Peyer's patch (tissue), 4 donors: ENCODE measurements at regions not wholly inside any gene's neighbourhood (a gene's known extent, or its start where the extent isn't known, plus 50 kb on each side); places are given as distances from the start of the nearest gene placed in this dataset.

Experiments used
- CTCF ChIP-seq, 6 experiments: fragments of 450-650 bp in 4 of 6; fragments of 200-600 bp in 2 of 6; sonication (generic) in 1 of 6; IDR thresholded peaks; one replicate each; pipeline ENCODE4 v1.5.1; 2017 to 2019; ENCODE audit warnings: antibody characterized with exemption in 6 of 6, mild to moderate bottlenecking in 3 of 6, moderate library complexity in 1 of 6
- POLR2A ChIP-seq, 2 donors: fragments of 450-650 bp; IDR thresholded peaks; one replicate each; pipeline ENCODE4 v1.5.1; 2017; ENCODE audit warnings: antibody characterized with exemption in 2 of 2, mild to moderate bottlenecking in 2 of 2, moderate library complexity in 2 of 2

DNA sequence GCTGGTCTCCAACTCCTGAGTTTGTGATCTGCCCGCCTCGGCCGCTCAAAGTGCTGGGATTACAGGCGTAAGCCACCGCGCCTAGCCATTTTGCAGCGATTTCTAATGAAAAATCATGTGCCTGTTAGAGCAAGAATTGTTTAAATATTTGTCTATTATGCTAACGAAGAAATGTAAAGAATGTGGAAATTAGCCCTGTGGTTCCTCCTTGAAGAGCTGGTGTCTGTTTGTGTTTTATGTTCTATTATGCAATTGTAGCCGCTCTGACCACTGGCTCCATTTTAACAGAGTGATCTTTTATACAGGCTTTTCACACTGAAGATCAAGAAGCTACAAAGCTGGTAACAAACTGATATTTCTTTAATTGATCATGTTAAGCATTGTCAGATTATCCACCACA is 217.3 kb downstream of the USP22 start:
- no peak for TF ChIP-seq CTCF (IDR thresholded peaks at IDR 0.05)
- TF ChIP-seq POLR2A (IDR thresholded peaks at IDR 0.05): no peak
